Upper lobe of left lung (tissue), 6 donors: ENCODE measurements at regions not wholly inside any gene's neighbourhood (a gene's known extent, or its start where the extent isn't known, plus 50 kb on each side); places are given as distances from the start of the nearest gene placed in this dataset.
"Not testable (repeated sequence)": the region's sequence is repeated elsewhere in the genome, so short reads cannot be mapped to it uniquely, and the experiment has no call there.

Source experiments
- ATAC-seq, 2 donors: fragments of 200-7000 bp; cut with Tn5 transposase; one replicate each; pipeline ENCODE4 v1.9.1; 2022; ENCODE audit warnings: mild to moderate bottlenecking in 2 of 2, moderate library complexity in 2 of 2; ENCODE audit not compliant: low FRiP score in 2 of 2
- DNase-seq, 2 donors: peaks; one replicate each; pipeline ENCODE4 v3.0.0-alpha.2; 2019 to 2020
- H3K27ac ChIP-seq, 4 donors: fragments of 200-600 bp; sonication (generic); one replicate each; pipeline ENCODE4 v1.5.1; 2016 to 2019
- H3K27me3 ChIP-seq, 4 donors: fragments of 200-600 bp; sonication (generic); one replicate each; pipeline ENCODE4 v1.5.1; 2017 to 2019
- H3K36me3 ChIP-seq, 4 donors: fragments of 200-600 bp; sonication (generic); one replicate each; pipeline ENCODE4 v1.5.1; 2016 to 2019
- H3K4me1 ChIP-seq, 4 donors: fragments of 200-600 bp; sonication (generic); one replicate each; pipeline ENCODE4 v1.5.1; 2018 to 2019
- H3K4me3 ChIP-seq, 4 donors: fragments of 200-600 bp; sonication (generic); one replicate each; pipeline ENCODE4 v1.5.1; 2017 to 2019; ENCODE audit warnings: mild to moderate bottlenecking in 2 of 4, moderate library complexity in 1 of 4
- H3K9me3 ChIP-seq, 4 donors: fragments of 200-600 bp; sonication (generic); one replicate each; pipeline ENCODE4 v1.5.1; 2018 to 2019
- EP300 ChIP-seq, 4 donors: sonication (generic); formaldehyde crosslinking; IDR thresholded peaks; one replicate each; pipeline ENCODE4 v1.5.1; 2017; ENCODE audit warnings: antibody characterized with exemption in 4 of 4, control low read depth in 2 of 4
- POLR2A ChIP-seq, 4 donors: fragments of 450-650 bp; IDR thresholded peaks; one replicate each; pipeline ENCODE4 v1.5.1; 2016 to 2017; ENCODE audit warnings: antibody characterized with exemption in 4 of 4, mild to moderate bottlenecking in 2 of 4
- POLR2AphosphoS5 ChIP-seq, 2 donors: sonication (generic); formaldehyde crosslinking; IDR thresholded peaks; one replicate each; pipeline ENCODE4 v1.5.1; 2017; ENCODE audit warnings: antibody characterized with exemption in 2 of 2
- WGBS, 2 donors: methylation state at CpG; one replicate each; pipeline ENCODE4 v1.1.5; 2017 to 2018; 5-methylcytosine and 5-hydroxymethylcytosine counted together
- TF ChIP-seq, protein P1 (sequence below), 6 experiments: fragments of 450-650 bp in 4 of 6; fragments of 200-600 bp in 2 of 6; sonication (generic) in 2 of 6; IDR thresholded peaks; one replicate each; pipeline ENCODE4 v1.5.1; 2016 to 2019; ENCODE audit warnings: antibody characterized with exemption in 6 of 6
- donor health status: DM: no; HTN: no; CAD: no; lungs with moderate emphysema.
- donor health status: DM: no; HTN: yes; CAD: no; lungs with severe emphysema.

DNA sequence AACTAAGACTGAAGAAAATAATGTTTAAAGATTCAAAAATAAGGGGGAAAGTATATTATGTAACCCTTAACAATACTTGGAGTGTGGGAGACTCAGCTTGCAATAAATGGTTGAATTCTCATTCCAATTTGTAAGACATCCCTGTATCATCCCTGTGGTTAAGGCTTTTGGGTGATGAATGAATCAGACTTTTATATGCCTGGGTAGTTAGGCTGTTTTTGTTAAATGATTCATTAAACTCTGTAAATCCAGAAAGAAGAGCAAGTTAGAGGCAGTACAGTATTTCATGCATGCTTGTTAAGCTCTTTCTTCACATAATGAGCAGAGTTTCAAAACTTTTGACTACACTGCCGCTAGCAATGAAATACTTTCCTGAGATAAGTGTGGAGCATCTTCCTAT is 948.8 kb downstream of the SOCS6 start:
- DNase-seq (no peak), ATAC-seq (no peak)
- TF ChIP-seq EP300 (IDR thresholded peaks at IDR 0.05) (no peak), POLR2AphosphoS5 (IDR thresholded peaks at IDR 0.05) (no peak), POLR2A (IDR thresholded peaks at IDR 0.05) (no peak)
- TF ChIP-seq, protein P1, sequence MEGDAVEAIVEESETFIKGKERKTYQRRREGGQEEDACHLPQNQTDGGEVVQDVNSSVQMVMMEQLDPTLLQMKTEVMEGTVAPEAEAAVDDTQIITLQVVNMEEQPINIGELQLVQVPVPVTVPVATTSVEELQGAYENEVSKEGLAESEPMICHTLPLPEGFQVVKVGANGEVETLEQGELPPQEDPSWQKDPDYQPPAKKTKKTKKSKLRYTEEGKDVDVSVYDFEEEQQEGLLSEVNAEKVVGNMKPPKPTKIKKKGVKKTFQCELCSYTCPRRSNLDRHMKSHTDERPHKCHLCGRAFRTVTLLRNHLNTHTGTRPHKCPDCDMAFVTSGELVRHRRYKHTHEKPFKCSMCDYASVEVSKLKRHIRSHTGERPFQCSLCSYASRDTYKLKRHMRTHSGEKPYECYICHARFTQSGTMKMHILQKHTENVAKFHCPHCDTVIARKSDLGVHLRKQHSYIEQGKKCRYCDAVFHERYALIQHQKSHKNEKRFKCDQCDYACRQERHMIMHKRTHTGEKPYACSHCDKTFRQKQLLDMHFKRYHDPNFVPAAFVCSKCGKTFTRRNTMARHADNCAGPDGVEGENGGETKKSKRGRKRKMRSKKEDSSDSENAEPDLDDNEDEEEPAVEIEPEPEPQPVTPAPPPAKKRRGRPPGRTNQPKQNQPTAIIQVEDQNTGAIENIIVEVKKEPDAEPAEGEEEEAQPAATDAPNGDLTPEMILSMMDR (IDR thresholded peaks at IDR 0.05) = no peak
- Histone ChIP-seq H3K4me1 (no peaks in the 10 kb centered on the region), H3K27me3 (no peaks in the 10 kb centered on the region), H3K36me3 (no peaks in the 10 kb centered on the region), H3K4me3 (no peak overlapping the region), H3K9me3 (no peaks in the 10 kb centered on the region), H3K27ac (no peak overlapping the region)
- WGBS, 2 donors = 81 to 88% methylated on average over 1 of the region's 1 CpG

DNA sequence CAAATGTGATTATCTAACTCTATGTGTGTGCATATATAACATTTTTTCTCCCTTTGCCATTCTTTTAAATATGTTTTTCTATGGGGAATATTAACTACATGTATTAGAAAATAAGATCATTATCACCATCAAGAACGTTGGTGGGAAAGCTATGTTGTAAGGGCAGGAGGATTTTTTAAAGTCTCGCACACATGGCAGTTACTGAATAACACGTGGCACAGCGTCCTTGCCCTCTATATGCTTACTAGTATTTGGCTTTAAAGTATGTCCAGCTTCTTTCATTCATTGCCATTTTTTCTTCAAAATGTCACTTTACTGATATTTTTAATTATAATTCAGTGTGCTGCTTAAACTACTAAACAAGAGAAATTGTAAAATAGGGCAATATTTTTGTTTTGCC is 944.3 kb downstream of the SOCS6 start:
- ATAC-seq (no peak), DNase-seq (no peak)
- Histone ChIP-seq H3K27me3 (no peaks in the 10 kb centered on the region), H3K9me3 (no peaks in the 10 kb centered on the region), H3K36me3 (no peaks in the 10 kb centered on the region), H3K4me3 (no peak overlapping the region), H3K27ac (no peak overlapping the region), H3K4me1 (no peaks in the 10 kb centered on the region)
- WGBS, 2 donors = 63 to 74% methylated on average over 4 of the region's 4 CpGs
- TF ChIP-seq POLR2AphosphoS5 (IDR thresholded peaks at IDR 0.05) = no peak
- TF ChIP-seq EP300 (IDR thresholded peaks at IDR 0.05) = no peak
- no peak for TF ChIP-seq POLR2A (IDR thresholded peaks at IDR 0.05)
- TF ChIP-seq, protein P1 (IDR thresholded peaks at IDR 0.05) = no peak

DNA sequence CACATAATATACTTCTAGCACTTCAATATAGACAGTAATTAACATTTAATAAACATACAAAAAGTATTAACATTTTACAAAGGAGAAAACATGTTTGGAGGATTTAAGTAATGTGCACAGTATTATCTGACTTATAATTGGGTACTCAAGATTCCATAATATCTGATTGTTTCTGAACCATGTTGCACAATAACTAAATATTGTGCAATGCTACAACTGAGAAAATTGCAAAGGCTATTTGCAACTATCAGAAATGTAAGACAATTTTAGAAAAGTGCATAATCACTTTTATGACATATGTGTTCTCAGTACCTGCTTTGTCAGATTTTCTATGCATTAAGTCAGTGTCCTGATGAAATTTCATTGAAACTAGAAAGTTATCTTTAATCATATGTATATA is 934.6 kb downstream of the SOCS6 start:
- Histone ChIP-seq H3K27ac (no peak overlapping the region), H3K27me3 (no peaks in the 10 kb centered on the region), H3K36me3 (no peaks in the 10 kb centered on the region), H3K9me3 (no peaks in the 10 kb centered on the region), H3K4me3 (no peak overlapping the region), H3K4me1 (no peaks in the 10 kb centered on the region)
- DNase-seq (no peak), ATAC-seq (no peak)
- TF ChIP-seq POLR2AphosphoS5 (IDR thresholded peaks at IDR 0.05) = no peak
- TF ChIP-seq POLR2A (IDR thresholded peaks at IDR 0.05) = no peak
- no peak for TF ChIP-seq EP300 (IDR thresholded peaks at IDR 0.05)
- TF ChIP-seq, protein P1 (IDR thresholded peaks at IDR 0.05) = no peak

DNA sequence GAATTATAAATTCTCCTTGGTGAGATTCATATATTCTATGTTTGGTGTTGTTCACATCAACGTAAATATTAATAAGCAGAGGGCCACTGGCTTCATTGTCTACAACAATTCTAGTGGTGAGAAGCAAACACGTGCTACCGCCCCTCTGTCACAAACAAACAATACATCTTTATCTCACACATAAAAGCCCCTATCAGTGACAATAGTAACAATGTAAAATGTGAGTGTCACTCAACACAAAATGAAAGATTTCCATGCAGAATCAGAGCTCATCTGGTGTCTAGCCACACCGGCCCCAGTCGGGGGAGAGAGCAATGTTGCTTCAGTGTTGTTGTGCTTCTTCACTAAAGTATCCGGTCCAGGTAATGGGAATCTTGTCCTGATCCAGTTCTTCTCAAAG is 932.6 kb downstream of the SOCS6 start:
- WGBS, 2 donors = 70 to 82% methylated on average over 6 of the region's 6 CpGs
- Histone ChIP-seq H3K27me3 (no peaks in the 10 kb centered on the region), H3K4me3 (no peak overlapping the region), H3K4me1 (no peaks in the 10 kb centered on the region), H3K27ac (no peak overlapping the region), H3K36me3 (no peaks in the 10 kb centered on the region), H3K9me3 (no peaks in the 10 kb centered on the region)
- DNase-seq (no peak), ATAC-seq (no peak)
- TF ChIP-seq POLR2A (IDR thresholded peaks at IDR 0.05) (no peak), POLR2AphosphoS5 (IDR thresholded peaks at IDR 0.05) (no peak), EP300 (IDR thresholded peaks at IDR 0.05) (no peak)
- TF ChIP-seq, protein P1 (IDR thresholded peaks at IDR 0.05) = no peak

DNA sequence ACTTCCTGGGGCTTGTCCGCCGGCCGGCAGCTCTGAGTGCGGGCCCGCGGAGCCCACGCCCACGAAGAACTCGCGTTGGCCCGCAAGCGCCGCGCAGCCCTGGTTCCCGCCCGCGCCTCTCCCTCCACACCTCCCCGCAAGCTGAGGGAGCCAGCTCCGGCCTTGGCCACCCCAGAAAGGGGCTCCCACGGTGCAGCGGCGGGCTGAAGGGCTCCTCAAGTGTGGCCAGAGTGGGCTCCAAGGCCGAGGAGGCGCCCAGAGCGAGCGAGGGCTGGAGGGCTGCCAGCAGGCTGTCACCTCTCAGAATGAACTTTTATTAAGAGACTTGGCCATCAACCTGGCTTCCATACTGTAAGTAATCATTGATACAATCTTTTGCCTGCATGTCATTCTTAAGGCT is 923.9 kb downstream of the SOCS6 start:
- not testable (repeated sequence) for H3K9me3 ChIP-seq, H3K4me1 ChIP-seq, H3K36me3 ChIP-seq, H3K27me3 ChIP-seq, ATAC-seq, H3K4me3 ChIP-seq, H3K27ac ChIP-seq
- WGBS, 2 donors = 89 to 97% methylated on average over 21 to 24 of the region's 26 CpGs
- DNase-seq = peak in 1 of 2 donors; percentile 74
